Adrenal gland (tissue), 5 donors: ENCODE measurements at regions not wholly inside any gene's neighbourhood (a gene's known extent, or its start where the extent isn't known, plus 50 kb on each side); places are given as distances from the start of the nearest gene placed in this dataset.

Source experiments
- CTCF ChIP-seq, 6 experiments: fragments of 450-650 bp in 4 of 6; fragments of 200-600 bp in 2 of 6; sonication (generic) in 1 of 6; IDR thresholded peaks; 1 replicate in 5 of 6; 2 replicates in 1 of 6; pipeline versions ENCODE4 v1.5.1 to v1.8.0; 2016 to 2021; ENCODE audit warnings: antibody characterized with exemption in 6 of 6, mild to moderate bottlenecking in 2 of 6, moderate library complexity in 1 of 6
- POLR2A ChIP-seq, 2 donors: fragments of 450-650 bp; IDR thresholded peaks; one replicate each; pipeline ENCODE4 v1.6.1; 2017; ENCODE audit warnings: antibody characterized with exemption in 2 of 2, mild to moderate bottlenecking in 2 of 2, moderate library complexity in 1 of 2
- donor health status: DM: no; HTN: no; CAD: no.

GRCh38 chr14:50008974-50009373 is 107.4 kb downstream of the VCPKMT start:
- no peak for TF ChIP-seq CTCF (IDR thresholded peaks at IDR 0.05)
- no peak for TF ChIP-seq POLR2A (IDR thresholded peaks at IDR 0.05)
